OCI-M1 (cell line): ENCODE measurements at regions not wholly inside any gene's neighbourhood (a gene's known extent, or its start where the extent isn't known, plus 50 kb on each side); places are given as distances from the start of the nearest gene placed in this dataset.

Experiments
- DNase-seq: peaks from one replicate; lab custom pipeline; 2025; lab: John Stamatoyannopoulos, UW

DNA sequence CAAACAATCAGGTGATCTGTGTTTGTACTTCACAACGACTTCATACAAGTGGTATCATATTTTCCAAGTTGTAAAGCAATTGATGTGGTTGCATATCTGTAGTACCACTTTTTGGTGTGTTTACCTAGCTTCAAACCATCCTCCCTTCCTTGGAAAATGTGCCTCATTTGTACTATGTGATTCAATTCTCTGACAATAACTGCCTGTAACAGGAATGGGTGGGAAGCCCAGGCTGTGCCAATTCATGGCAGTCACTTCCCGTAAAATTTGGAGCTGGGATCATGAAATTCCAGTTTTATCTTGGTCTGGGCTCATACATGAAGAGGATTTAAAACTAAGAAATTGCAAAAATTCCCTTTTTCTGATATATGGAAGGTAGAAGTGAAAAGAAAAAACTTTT is 250.1 kb downstream of the DIO2 start:
- no peak for DNase-seq

DNA sequence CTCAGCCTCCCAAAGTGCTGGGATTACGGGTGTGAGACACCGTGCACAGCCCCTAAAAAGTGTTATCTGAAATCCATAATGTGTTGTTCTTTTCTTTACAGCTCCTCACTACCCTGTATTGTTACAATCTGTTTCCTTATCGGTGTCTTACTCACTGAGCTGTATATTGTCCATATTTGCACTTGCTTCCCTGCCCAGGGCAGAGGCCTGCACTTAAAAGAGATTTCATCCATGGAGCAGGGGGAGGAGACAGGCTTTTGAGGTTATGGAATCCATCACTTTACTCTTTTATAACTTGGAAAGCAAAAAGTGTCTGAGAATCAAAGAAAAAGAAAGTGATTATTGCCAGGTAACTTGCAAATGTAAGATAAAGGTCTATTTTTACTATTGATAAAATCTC is 251.0 kb downstream of the DIO2 start:
- DNase-seq: no peak

DNA sequence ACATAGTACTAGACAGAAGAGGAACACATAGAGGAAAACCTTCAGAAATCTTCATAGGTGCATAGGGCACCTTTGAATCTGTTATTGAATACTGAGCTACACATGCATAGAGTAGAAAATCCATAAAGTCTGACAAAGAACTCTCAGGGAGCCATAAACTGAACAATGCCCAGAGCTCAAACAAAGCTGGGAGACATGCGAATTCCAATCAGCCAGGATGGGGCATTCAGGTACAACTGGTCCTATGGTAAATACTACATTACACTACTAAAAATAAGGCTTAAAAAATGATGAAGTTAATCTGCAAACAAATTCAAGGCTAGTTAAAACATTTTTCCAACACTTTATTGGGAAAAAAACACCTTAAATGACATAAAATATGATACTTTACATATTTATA is 259.7 kb downstream of the DIO2 start:
- no peak for DNase-seq

- DNase-seq: no peak
These were observed 261.4 kb downstream of the DIO2 start for GRCh38 chr14:79949906-79950305.

DNA sequence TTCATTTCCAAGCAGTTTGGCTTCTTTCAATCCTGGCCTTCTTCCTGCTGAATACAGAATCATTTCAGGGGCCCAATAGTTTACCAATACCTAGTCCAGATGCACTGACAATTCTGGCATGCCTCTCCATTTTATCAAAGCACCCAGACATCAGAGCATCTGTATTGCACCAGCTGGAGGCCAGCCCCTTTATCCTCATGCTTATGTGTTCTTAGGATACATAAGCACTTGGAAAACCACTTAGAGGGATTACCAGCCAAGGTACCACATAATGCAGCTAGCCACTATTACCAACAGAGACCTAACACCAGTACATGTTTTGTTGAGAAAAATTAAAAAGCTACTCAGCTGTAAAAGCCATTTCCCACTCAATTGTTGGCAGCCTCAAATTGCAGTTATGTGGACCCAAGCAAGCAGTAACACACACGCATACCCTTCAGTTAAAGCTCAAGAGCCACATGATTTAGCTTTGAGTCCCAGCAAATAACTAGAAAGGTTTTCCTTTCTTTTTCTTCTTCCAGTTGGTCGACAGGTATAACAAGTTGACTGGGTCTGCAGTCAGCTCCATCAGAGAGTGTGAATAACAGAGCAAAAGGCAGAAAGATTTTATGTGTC is 263.8 kb downstream of the DIO2 start:
- DNase-seq: no peak

- DNase-seq: no peak
These were observed 272.1 kb downstream of the DIO2 start for GRCh38 chr14:79939235-79939634.

DNA sequence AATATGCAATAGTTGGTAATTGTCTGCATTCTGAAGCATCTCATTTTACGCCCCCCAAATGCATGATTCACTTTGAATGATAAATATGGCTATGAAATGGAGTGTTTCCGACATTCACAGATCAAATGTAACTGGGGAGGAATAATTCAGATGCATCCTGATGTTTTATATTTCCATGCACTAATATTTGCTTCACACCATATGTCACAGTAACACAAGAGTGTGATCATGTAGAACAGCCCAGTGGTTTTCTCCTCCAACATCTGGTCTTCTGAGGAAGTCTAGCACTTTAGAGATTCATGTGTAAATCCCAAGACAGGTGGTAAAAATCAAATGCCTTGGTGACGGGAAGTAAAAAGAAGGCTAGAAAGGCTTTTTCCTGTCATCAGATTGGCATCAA is 273.1 kb downstream of the DIO2 start:
- no peak for DNase-seq

DNA sequence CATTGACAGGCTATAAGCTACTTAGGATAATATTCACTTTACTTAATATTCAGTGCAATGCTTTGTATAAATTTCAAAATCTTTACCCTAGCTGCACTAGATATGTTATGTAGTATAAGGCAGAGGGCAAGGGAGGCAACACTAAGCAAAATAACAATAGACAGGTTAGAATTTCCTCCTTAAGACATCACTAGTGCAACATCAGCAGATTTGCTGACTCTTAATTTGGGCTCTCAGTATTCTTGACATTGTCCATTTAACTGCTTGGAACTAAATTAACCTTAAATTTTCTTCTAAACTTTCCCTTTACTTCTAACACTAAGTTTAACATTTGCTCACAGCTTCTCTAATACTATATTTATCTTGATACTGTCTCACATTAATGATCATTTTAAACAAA is 273.9 kb downstream of the DIO2 start:
- DNase-seq: no peak

DNA sequence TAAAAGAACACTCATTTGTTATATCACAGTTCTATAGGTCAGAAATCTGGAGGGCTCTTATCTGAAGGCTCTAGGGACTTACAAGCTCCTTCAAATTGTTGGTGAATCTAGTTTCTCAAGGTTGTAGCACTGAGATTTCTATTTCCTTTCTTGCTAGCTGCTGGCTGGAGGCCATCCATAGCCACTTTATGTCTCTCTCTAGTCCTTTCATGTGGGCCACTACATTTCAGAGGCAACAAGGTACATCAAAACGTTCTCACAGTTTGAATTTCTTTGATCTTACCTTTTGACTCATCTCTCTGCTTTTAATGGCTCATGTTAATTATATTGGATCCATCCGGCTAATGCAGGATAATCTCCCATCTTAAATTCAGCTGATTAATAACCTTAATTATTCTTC is 286.8 kb downstream of the DIO2 start:
- DNase-seq: no peak

DNA sequence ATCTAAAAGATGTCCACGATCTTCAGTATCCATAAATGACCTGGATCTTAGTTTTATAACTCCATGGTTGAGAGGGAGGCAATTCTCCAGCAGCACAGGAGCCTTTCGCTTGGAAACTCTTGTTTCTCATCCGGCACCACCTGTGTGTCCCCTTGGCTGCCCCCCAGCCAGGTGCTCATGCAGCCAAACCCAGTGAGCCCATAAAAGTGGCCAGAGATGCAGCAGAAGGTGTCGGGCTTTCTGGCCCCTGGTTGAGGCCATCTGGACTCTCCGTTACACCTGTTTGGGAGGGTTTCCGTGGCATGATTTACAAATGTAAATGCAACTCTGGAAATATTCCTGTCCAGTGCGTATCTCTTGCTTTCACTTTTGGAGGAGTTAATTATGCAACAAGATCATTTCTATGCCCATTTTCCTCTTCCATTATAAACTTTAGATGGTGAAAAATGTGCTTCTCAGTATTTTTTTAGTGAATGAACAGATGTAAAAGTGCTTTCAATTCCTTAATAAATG is 291.1 kb downstream of the DIO2 start:
- peak; percentile 1 for DNase-seq
